Left lung (tissue), 4 donors: ENCODE measurements at regions not wholly inside any gene's neighbourhood (a gene's known extent, or its start where the extent isn't known, plus 50 kb on each side); places are given as distances from the start of the nearest gene placed in this dataset.
A peak's percentile ranks its signal among the peaks of the same experiment; 100 is the strongest.

Source experiments
- ATAC-seq: fragments of 200-7000 bp; cut with Tn5 transposase; one replicate; pipeline ENCODE4 v1.9.1; 2020; ENCODE audit warnings: moderate library complexity
- DNase-seq, 4 donors: peaks; one replicate each; pipeline ENCODE4 v3.0.0-alpha.2; 2013 to 2020
- H3K27ac ChIP-seq, 2 donors: fragments of 200-600 bp; sonication (generic) in 1 of 2; one replicate each; pipeline versions ENCODE4 v1.5.0 to v1.8.0; 2020 to 2021
- H3K27me3 ChIP-seq, 2 donors: fragments of 200-600 bp; sonication (generic) in 1 of 2; one replicate each; pipeline versions ENCODE4 v1.5.0 to v1.8.0; 2020 to 2021
- H3K36me3 ChIP-seq, 2 donors: fragments of 200-600 bp; sonication (generic) in 1 of 2; one replicate each; pipeline versions ENCODE4 v1.5.0 to v1.8.0; 2020 to 2021
- H3K4me1 ChIP-seq, 2 donors: fragments of 200-600 bp; one replicate each; pipeline ENCODE4 v1.8.0; 2021
- H3K4me3 ChIP-seq, 2 donors: fragments of 200-600 bp; sonication (generic) in 1 of 2; one replicate each; pipeline versions ENCODE4 v1.5.0 to v1.8.0; 2020 to 2021; ENCODE audit warnings: mild to moderate bottlenecking in 1 of 2
- H3K9me3 ChIP-seq, 2 donors: fragments of 200-600 bp; sonication (generic) in 1 of 2; one replicate each; pipeline versions ENCODE4 v1.5.0 to v1.8.0; 2020 to 2021
- CTCF ChIP-seq, 2 donors: fragments of 200-600 bp; sonication (generic) in 1 of 2; IDR thresholded peaks; one replicate each; pipeline versions ENCODE4 v1.5.0 to v1.8.0; 2021; ENCODE audit warnings: antibody characterized with exemption in 2 of 2
- intact Hi-C, 2 donors: fragments of 100-400 bp; cut with DNase I; formaldehyde crosslinking; loops; one replicate each; pipeline versions ENCODE4 v1.11.2 to v1.14.2; 2022
- donor health status: DM: no; HTN: yes; CAD: no.
- donor health status: DM: no; HTN: no; CAD: no.

DNA sequence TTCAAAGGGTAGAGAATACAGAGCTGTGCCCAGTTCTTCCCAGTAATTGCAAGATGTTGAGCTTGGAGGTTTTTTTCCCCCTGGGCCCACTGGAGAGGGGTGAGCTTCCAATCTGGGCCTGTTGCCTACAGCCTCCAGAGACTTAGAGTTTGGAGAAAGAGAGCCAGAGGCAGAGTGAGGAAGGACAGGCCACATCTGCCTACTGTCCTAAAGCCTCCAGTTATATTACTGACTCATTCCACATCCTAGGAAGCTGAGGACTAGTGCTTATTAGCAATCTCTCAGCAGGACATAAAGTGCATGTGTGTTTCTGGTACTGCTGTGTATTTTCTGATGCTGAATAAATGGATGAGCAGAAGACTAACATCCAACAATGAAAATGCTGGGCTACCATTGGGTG, 181.0 kb upstream of the MAMLD1 start:
- no peak for TF ChIP-seq CTCF (IDR thresholded peaks at IDR 0.05)
- intact Hi-C loops = no loop called here
- H3K4me3 ChIP-seq = no peak overlapping the region
- H3K4me1 ChIP-seq = no peaks in the 10 kb centered on the region
- H3K9me3 ChIP-seq = no peaks in the 10 kb centered on the region
- no peaks in the 10 kb centered on the region for H3K36me3 ChIP-seq
- ATAC-seq = peak; percentile 47
- H3K27me3 ChIP-seq = no peaks in the 10 kb centered on the region
- DNase-seq = peak in 2 of 4 donors; percentile 24 to 52
- H3K27ac ChIP-seq = no peak overlapping the region

DNA sequence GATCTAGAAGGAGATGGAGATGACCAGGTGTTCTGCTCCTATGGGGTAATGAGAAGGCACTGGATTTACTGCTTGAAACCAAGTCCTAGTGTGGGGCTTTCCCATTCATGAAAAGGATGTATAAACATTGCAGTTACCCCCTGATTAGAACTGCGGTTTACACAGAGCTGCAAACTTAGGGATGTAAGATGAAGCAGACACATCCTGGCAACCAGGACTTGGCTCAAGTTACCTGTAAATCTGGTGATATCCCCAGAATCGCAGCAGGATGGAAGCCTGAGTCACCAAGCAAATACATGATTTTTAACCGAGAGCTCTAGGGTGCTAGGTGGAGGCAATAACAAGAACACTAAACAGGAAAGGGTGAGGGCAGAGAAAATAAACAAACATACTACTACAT, 178.6 kb upstream of the MAMLD1 start:
- Histone ChIP-seq H3K4me3 (no peak overlapping the region), H3K4me1 (no peaks in the 10 kb centered on the region), H3K36me3 (no peaks in the 10 kb centered on the region), H3K27me3 (no peaks in the 10 kb centered on the region), H3K9me3 (no peaks in the 10 kb centered on the region), H3K27ac (no peak overlapping the region)
- ATAC-seq = no peak
- DNase-seq = no peak
- no peak for TF ChIP-seq CTCF (IDR thresholded peaks at IDR 0.05)
- intact Hi-C loops = no loop called here

GRCh38 chrX:150185766-150186165, 177.4 kb upstream of the MAMLD1 start:
- Histone ChIP-seq H3K27ac (no peak overlapping the region), H3K4me1 (no peaks in the 10 kb centered on the region), H3K36me3 (no peaks in the 10 kb centered on the region), H3K4me3 (no peak overlapping the region), H3K27me3 (no peaks in the 10 kb centered on the region), H3K9me3 (no peaks in the 10 kb centered on the region)
- ATAC-seq (no peak), DNase-seq (no peak)
- TF ChIP-seq CTCF (IDR thresholded peaks at IDR 0.05) = no peak
- intact Hi-C loops = no loop called here

DNA sequence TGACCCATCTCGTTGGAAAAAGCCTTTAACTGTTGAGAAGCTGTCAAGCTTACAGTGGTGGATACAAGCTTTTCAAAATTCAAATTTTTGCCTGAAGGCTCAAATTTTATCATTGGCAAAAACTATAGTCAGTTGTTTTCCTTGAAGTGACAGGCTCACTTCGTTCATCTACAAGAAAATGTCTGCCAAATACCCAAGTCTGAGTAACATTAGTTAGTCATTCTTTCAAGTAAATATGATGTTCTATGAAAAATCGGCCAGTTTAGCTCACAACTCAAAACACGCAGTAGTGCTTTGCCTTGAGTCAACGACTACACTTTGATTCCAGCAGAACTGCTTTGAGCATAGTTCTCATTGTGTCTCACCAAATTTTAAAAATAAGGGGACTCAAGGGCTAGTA, 170.3 kb upstream of the MAMLD1 start:
- no peak overlapping the region for H3K4me3 ChIP-seq
- no peak overlapping the region for H3K27ac ChIP-seq
- no peak for TF ChIP-seq CTCF (IDR thresholded peaks at IDR 0.05)
- no peaks in the 10 kb centered on the region for H3K36me3 ChIP-seq
- no peaks in the 10 kb centered on the region for H3K9me3 ChIP-seq
- no peaks in the 10 kb centered on the region for H3K4me1 ChIP-seq
- no peak for DNase-seq
- intact Hi-C loops = no loop called here
- no peak for ATAC-seq
- no peaks in the 10 kb centered on the region for H3K27me3 ChIP-seq

DNA sequence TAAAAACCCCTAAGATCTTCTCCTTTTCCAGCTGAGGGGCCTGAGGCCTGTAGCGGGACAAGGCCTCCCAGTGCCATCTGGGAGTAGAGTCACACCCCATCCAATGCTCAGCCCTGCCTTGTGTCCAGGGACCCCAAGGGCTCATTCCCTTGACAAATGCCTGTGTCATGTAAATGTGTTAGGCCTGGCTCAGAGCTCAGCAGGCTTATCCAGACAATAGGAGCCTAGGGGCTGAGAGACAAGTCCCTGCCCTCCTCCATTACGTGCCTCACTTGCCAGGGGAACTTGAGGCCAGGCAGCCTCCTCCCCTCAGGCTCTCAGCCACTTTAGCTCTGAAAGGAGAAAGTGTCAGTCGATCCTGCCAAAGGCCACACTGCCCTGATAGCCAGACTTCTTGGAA, 166.8 kb upstream of the MAMLD1 start:
- DNase-seq = no peak
- no peaks in the 10 kb centered on the region for H3K27me3 ChIP-seq
- H3K4me3 ChIP-seq = no peak overlapping the region
- intact Hi-C loops = no loop called here
- H3K4me1 ChIP-seq = no peaks in the 10 kb centered on the region
- no peaks in the 10 kb centered on the region for H3K36me3 ChIP-seq
- no peak for TF ChIP-seq CTCF (IDR thresholded peaks at IDR 0.05)
- ATAC-seq = no peak
- no peak overlapping the region for H3K27ac ChIP-seq
- H3K9me3 ChIP-seq = no peaks in the 10 kb centered on the region
